SW480 (cell line): ENCODE measurements at regions not wholly inside any gene's neighbourhood (a gene's known extent, or its start where the extent isn't known, plus 50 kb on each side); places are given as distances from the start of the nearest gene placed in this dataset.

Source experiments
- DNase-seq: peaks from one replicate; pipeline ENCODE4 v3.0.0-alpha.2; 2016; ENCODE audit warnings: low spot score

GRCh38 chr4:125135652-125136051 is 179.1 kb upstream of the FAT4 start:
- no peak for DNase-seq

DNA sequence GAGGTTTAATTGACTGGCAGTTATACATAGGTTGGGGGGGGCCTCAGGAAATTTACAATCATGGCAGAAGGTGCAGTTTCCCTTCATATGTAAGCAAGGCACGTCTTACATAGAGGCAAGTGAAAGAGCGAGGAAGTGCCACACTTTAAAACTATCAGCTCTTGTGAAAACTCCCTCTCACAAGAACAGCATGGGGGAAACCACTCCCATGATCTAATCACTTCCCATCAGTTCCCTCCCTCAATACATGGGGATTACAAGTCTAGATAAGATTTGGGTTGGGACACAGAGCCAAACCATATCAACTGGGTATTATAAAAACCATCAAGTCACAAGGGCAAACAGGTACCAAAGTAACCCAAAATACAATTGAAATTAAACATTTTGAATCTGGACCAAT is 182.0 kb upstream of the FAT4 start:
- no peak for DNase-seq

DNA sequence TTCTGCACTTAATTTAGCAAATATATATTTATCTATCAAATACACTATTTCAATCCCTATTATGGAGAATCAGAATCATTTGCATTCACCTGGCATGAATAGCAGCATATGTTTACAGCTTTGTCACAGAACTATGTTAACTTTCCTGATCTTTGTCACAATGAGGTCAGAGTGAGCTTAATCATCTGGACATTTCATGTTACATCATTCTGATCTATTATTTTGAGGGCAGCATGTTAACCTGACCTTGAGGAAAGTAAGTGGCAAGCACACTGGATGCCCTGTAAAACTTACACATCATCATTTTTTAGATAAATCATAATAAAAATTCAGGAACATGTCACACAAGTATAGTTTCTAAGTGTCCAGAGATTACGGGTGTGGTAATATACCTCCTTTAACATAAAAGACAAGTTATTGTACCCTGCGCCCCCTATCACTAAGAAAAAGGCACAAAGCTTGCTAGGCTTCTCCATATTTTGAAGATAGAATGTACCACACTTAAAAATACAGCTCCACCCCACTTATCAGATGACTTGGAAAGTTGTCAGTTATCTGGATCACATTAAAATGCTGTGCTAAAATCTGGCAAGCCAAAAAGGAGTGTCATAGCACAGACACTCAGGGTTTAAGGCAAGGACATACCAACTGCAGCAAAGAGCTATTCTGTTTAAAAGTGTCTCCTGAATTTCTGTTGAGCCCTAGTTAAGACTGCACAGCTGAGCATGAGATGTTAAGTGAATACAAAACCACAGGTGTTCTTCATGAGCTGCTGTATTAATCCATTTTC is 182.7 kb upstream of the FAT4 start:
- DNase-seq, result no peak

DNA sequence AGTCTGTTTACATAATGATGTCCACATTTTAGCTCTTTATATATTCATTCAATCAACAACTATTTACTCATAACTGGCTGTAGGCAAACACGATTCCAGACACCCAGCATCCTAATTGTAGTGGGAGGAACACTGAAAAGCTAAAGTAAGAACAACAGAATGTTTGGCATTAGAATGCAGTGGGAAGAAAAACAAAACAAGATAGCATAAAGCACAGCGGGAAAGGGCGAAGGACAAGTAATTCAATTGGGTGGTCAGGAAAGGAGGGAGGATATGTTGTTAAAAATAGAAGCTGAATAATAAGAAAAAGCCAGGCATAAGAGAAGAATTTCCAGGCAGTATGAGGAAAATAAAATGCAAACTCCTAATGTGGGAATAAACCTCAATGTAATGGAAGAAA is 189.5 kb upstream of the FAT4 start:
- DNase-seq, result no peak

DNA sequence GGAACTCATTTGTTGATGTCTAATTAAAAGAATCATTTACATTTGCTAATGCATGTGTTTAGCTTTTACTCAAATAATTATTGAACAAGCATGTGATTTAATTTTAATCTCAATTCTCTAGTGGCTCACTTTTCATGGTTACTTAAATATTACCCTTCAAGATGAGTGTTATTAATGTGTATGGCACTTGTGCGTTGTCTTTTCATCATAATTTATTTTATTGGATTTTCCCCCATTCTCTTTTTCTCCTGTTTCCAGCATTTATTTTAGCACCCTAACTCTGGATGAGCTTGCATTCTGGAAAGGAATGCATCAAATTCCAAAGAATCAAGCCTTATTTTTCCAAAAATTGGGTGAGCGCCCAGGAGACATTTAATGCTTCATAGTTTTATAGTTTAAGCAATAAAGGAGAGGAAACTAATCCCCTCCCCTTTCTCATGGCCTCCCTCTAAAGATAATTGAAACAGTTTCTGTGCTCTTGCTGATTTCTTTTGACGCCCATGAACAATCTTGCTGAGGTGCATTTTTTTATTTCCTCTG is 191.1 kb upstream of the FAT4 start:
- no peak for DNase-seq

- no peak for DNase-seq
Observed at GRCh38 chr4:125121581-125121980, 193.2 kb upstream of the FAT4 start.

GRCh38 chr4:125116431-125116830 is 198.3 kb upstream of the FAT4 start:
- DNase-seq, result no peak

DNA sequence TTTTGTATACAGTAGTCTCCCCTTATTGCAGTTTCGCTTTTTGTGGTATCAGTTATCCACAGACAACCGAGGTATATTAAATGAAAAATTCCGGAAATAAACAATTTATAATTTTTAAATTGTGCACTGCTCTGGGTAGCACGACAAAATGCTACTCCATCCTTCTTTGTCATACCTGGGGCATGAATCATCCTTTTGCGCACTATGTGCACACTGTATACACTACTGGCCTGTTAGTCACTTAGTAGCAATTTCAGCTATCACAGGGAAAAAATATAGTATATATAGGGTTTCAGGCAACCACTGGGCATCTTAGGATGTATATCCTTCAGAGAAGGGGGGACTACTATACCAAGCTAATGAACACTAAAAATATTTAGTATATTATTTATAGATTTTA is 198.8 kb upstream of the FAT4 start:
- no peak for DNase-seq

DNA sequence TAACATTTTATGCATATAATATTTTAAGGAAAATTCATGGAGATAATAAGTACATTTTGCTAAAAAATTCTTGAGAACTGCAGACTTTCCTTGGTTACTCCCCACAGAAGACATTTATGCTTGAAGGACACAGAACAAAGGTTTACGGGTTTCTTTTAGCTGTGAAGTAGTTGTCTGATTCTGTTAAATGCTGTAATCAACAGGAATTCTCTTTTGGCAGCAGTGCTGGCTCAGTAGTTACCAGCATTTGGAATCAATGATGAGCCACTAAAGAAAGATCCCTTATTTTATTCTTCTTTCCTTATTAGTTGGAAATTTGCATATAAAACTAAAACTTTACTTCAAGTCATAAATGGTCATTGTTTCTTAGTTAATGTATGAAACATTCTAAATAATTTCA is 199.3 kb upstream of the FAT4 start:
- no peak for DNase-seq

GRCh38 chr4:125112536-125112935 is 202.2 kb upstream of the FAT4 start:
- DNase-seq, result no peak

DNA sequence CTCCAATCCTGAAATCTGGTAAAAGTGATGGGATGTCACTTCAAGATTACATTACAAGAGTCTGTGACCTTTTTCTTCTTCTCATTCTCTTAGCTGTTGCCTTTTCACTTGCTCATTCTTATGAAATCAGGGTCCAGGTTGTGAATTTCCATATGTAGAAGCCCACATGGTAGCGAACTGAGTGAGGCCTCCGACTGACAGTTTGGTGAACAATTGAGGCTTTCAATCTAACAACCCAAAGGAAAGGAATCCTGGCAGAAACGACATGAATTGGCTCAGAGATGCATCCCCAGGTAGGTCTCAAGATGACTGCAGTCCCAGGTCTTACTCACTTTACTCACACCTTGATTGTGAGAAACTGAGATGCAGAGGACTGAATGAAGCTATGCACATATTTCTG is 203.4 kb upstream of the FAT4 start:
- no peak for DNase-seq

DNA sequence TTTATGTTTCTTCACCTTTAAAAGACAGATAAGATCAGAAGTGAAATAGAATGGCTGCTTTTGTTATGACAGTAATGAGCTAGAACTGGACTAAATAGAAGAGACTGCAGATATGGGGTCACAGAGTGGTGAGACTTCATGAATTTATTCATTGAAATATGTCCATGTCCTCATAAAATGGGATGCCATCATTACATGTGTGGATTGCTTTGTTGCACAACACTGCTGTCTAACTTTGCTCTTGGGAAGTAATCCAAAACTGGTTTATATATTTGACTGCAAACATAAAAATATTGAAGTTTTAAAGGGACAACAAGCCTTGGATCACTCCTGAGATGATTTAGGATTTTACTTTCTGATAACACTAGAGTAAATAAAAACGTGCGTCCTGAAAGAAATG is 209.2 kb upstream of the FAT4 start:
- no peak for DNase-seq

GRCh38 chr4:125104616-125105015 is 210.1 kb upstream of the FAT4 start:
- DNase-seq, result no peak

GRCh38 chr4:125101719-125102118 is 213.0 kb upstream of the FAT4 start:
- no peak for DNase-seq

- DNase-seq, result no peak
Observed at GRCh38 chr4:125097729-125098128, 217.0 kb upstream of the FAT4 start.

- DNase-seq, result no peak
Observed at GRCh38 chr4:125096662-125097061, 218.1 kb upstream of the FAT4 start.

DNA sequence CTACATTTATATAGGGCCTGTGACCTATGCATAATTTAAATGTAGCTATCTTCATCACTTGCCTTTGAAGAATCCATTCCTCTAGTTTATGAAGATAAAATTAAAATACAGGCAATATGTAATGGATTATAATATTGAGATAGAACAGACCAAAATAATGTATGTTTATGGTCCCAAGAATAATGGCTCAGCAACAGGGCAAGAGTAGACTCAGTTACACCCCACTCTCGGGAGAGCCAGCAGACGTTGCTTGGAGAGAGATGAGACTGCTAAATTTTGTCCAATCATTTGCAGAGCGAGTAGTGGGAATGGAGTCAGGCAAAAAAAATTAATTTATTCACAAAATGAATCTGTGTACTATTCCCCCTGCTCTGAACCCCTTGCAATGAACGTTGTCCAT is 223.2 kb upstream of the FAT4 start:
- no peak for DNase-seq

DNA sequence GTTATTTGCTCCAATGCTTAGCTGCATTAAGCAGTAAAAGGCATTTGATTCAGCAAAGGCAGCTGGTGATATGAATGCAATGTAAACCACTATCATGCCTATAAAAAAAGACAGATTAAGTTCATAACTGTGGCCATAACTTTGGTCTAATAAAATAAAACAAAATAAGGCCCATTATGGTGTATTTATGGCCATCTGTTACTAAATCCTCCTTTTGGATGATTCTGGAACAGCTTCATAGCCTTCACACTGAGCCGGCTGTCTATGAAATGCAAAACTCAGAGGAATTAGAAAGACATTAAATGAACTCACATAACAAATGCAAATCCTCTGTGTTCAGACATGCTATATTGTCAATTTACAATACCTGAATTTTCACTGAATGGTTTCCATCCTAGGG is 223.7 kb upstream of the FAT4 start:
- DNase-seq, result no peak

GRCh38 chr4:125084608-125085007 is 230.1 kb upstream of the FAT4 start:
- no peak for DNase-seq

GRCh38 chr4:125082729-125083417 is 231.9 kb upstream of the FAT4 start:
- DNase-seq, result no peak

DNA sequence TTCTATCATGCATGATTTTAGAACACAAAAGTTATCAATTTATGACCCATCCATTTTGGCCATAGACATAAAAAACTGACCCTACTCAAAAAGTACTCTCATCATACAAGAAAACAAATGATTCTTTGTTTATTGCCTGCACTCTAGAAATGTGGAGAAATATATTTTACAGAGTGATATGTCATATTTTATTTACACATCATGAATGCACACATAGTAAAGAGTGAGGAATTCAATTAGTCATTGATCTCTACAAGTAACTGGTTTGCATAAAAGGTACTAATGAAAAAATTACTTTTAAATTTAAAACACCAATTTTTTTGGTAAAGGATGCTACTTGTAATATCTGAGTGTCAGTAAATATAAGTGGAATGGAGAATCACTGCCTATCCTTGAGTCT is 242.5 kb upstream of the FAT4 start:
- no peak for DNase-seq

DNA sequence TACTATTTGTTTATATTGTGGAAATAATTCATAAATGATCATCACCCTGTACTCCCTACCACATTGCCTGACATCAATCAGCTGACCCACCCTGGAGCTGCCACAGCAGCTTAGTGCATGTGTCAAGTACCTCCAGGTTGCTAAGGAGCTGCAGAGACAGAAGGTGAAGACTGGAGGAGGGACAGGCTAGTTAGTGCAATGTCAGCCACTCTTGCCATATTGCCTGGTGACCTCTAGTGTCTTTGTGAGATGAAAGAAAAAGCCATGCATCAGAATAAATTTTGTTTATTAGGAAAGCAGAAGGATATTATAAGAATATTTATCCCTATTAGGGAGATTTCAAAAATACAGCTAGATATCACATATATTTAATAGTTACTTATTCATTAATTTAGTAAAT is 243.9 kb upstream of the FAT4 start:
- DNase-seq, result no peak
